IPS-NIHi7 (cell line): ENCODE measurements at regions not wholly inside any gene's neighbourhood (a gene's known extent, or its start where the extent isn't known, plus 50 kb on each side); places are given as distances from the start of the nearest gene placed in this dataset.
"Not testable (repeated sequence)": the region's sequence is repeated elsewhere in the genome, so short reads cannot be mapped to it uniquely, and the experiment has no call there.

Source experiments
- DNase-seq: peaks from one replicate; pipeline ENCODE4 v3.0.0; 2012; ENCODE audit warnings: mixed read lengths; ENCODE audit errors: extremely low spot score

DNA sequence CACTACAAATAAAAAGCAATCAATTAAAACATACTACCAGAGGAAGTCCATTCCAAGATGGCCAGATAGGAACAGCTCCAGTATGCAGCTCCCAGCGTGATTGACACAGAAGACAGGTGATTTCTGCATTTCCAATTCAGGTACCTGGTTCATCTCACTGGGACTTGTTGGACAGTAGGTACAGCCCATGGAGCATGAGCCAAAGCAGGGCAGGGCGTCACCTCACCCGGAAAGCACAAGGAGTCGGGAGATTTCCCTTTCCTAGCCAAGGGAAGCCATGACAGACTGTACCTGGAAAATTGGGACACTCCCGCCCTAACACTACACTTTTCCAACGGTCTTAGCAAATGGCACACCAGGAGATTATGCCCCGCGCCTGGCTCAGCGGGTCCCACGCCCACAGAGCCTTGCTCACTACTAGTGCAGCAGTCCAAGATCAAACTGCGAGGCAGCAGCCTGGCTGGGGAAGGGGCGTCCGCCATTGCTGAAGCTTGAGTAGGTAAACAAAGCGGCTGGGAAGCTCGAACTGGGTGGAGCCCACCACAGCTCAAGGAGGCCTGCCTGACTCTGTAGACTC, 106.0 kb downstream of the BUD13 start:
- DNase-seq, result not testable (repeated sequence)

DNA sequence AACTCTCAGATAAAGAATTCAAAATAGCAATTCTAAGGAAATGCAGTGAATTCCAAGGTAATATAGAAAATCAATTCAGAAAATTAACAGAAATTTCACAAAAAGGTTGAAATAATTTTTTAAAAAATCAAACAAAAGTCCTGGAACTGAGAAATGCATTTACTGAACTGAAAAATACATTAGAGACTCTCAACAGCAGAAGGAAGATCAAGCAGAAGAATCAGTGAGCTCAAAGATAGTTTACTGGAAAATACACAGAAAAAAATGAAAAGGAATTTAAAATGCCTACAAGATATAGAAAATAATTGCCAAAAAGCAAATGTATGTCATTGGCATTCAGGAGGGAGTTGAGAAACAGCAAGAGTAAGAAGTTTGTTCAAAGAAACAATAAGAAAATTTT, 107.3 kb downstream of the BUD13 start:
- DNase-seq, result no peak

DNA sequence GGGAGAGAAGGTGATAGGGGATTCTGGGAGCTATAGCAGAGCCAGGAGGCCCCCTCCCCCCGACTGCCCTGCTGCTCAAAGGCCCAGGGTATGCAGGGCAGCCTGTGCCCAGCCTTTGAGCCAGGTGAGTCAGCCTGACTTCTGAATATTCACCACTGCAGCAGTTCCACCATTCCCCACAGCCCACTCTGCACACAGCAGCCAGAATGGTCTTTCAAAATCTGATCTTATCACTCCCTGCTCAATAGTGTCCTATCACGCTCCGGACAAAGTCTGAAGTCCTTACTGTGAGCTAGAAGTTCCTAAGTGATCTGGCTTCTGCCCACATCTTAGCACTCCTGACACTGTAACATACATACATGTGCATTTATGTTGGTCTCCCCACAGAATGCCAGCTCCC, 111.7 kb downstream of the BUD13 start:
- DNase-seq, result no peak

DNA sequence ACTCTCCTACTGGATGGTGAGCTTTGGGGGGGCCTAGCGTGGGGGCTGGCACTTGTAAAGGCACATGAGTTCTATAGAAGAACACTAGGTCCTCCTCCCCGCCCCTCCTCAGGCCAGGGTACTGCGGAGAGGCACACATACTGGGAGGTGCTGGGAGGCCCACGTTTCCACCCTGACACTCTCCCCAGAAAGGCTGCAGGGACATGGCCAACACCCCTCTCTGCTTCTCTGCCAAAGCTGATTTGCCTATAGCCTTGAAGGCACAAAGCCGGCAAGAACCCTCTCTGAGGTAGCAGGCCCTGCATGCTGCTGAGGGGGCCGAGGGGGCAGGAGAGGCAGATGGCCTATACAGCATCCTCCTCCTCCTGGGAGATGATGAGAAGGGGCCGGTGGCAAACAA, 112.8 kb downstream of the BUD13 start:
- DNase-seq, result no peak

DNA sequence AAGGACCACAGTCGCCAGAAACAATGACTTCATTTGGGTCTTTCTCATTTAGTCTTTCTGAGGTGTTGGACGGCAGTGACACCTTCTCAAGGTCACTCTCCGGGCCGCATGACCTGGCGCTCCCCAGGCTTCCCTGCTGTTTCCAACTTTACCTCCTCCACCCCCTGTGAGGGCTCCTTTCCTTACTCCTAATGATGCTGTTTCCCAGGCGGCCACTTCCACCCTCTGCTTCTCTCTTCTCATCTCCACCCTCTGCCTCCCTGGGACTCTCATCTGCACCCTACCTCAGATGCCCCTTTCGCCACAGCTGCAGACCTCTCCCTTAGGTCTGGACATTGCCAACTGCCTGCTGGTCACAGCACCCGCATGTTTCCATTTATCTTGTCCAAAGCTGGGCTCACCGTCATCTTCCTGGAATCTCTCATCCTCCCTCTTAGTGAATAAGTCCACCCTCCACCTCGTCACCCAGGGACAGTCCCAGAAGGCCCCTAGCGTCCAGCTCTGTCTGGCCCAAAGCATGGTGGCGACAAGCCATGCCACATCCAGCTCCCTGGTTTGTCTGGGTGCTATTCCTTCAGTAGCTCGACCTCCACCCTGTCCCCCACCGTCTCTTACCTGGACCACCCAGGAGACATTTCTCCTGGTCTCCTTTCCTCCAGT, 113.8 kb downstream of the BUD13 start:
- DNase-seq, result no peak

DNA sequence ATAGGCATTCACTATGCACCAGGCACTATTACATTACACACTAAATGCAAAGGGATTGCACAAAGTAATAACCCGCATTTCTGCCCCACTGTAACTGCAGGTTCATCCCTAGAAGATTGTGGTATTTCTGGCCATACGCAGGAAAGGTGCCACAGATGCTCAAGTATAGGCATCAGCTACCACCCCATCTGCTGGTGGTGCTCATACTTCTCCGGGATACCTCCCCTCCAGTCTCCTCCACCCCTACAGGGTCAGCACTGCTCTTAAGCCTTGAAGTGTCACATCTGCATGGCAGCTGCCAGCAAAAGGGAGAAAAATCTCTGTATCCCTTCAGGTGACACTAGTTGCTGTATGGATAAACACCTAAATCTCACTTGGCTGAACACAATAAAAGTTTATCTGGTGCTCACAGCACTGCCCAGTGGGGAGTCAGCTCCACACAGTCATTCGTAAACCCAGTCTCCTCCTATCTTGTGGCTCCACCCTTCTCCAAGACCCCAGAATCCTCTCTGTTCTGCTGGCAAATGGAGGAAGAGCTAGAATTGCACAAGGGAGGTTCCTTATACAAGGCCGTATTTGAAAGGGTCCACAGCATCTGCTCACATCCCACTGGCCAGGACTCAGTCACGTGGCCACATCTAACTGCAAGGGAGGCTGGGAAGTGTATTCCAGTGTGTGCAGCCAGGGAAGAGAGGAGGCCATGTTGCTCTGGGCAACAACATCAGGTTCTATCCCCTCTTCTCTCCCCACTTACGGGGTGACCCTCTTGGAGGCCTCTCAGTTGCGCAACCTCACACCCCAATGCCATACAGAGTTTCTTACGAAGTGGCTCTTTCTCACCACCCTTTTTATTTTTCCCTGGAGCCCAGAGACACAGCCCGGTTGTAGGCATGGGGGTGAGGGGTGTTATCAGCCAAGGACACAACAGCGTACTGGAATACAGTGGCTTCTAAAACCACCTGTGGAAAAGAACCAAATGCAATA, 114.7 kb downstream of the BUD13 start:
- DNase-seq, result no peak

DNA sequence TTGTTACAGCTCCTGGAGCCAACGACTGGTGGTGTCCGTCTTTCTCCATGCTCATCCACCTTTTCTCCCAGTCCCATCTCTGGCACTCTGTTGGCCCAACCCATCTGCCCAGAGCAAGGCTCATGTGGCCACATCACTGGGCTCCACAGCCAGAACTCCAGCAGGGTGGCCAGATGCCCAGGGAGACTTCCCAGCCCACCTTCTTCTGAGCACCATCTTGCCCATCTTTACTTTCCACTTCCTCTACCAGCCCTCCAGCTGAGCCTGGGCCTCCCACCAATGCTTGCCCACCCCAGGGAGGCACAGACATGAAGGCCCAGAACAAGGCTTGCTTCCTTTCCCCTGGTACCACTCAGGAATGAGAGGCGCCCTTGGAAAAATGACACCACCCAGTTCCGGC, 116.8 kb downstream of the BUD13 start:
- DNase-seq, result no peak

DNA sequence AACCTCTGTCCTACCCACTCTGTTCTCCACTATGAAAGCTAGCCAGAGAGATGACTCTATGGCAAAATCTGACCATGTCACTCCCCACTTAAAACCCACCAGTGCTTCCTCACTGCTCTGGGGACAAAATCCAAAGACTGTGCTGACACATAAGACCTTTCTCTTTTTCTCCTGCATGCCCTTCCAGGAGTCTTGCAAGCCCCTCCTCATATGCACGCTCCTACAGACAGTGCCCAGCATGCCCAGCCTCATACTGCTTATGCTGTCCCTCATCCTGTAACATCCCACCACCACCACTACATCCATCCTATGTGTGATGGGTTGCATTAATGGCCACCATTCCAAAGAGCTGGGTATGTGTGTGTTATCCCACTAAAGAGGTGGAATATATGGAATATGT, 118.3 kb downstream of the BUD13 start:
- DNase-seq, result no peak

DNA sequence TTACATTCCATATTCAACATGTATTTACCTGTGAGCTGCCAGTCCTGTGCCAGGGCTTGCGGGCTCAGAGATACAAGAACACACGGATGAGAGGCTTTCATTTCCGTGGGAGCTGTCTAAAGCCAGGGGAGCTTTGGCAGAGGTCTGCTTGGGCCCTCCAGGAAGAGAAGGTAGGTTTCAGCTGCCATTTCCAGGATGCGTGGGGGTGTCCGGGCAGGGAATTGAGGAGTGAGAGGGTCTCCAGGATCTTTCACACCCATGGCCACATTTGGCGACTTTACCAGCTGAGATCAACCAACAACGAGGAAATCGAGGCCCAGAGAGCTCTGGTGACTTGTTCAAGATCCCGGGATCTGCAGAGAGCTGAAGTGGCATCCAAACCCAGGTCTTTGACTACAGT, 119.6 kb downstream of the BUD13 start:
- no peak for DNase-seq

DNA sequence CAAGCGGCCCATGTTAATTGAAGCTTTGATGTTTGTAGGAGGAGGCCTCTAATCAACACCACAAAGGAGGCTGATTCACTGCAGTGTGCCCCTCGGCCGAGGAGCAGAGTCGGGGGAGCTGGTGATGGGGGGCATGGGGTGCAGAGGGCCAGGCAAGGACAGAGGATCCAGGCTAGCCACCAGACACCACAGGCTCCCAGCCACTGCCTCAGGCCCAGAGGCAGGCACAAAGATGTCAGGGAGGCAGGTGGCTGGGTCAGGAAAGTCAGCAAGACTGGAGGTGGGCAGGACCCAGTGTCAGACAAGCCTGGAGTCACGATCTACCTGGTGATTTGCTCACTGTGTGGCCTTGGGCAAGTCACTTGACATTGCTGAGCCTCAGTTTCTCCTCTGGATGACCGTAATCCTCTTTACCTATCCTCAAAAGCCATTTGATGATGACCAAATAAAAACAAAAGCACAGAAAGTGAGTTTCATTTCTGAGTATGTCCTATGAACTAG, 121.0 kb downstream of the BUD13 start:
- DNase-seq, result no peak

DNA sequence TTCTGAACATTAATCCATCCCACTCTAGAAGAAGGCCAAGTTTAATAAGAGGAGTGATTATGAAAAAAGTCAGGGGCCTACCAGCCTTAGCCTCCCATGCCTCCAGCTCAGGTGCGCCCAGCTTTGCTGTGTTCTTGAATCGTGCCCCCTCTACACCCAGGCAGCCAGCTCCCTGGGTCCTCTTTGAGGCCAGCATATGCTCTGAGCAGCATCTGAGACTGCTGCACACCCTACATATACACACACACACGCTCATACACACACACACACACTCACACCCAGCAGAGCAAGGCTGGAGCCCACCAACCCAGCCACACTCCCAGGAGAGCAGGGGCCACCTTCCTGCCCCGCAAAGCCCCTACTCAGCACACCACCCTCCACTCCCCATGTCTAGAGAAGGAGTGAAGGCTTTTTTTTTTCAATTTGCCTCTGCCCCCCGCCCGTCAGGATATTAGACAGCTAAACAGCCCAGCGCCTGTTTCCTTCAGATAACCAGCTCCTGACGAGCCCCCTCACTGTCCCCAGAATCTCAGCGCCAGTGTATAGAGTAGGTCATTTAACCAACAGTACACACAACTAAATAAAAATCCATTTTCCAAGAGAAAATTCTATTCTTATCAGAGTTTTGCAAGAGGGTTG, 121.6 kb downstream of the BUD13 start:
- no peak for DNase-seq

DNA sequence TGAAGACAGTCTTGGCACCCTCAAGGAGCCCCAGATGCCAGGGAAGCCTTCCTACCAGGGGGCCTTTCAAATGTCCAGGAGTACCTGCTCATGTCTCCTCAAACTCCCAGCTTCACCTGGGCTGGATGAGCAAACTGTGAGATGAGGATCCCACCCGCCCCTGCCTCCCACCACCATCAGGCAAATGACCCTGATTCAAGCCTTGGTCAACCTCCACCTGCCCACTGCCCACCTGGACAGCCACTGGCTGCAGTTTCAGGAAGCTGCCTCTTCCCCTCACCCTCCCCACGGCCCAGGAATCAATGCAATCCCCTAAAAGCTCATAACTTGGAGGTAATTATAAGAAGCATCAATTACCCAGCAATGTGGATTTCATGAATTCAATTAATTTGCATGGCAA, 122.7 kb downstream of the BUD13 start:
- DNase-seq, result no peak

DNA sequence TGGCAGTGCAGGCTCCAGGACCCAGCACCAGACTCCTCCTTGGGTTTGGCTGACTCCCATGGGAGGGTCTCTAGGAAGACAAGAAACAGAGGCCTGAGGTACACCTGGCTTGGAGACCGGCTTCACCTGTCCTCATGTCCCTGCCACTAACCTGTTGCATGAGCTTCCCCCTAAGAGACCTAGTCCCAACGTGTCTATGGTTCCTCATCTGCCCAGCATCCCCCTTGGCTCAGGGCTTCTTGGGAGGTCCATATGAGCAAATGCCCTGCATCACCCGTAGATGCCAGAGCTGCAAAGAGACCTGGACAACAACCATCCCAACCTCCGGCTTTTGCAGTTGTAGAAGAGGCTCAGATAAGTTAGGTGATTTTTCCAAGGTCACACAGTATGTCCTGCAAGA, 123.5 kb downstream of the BUD13 start:
- no peak for DNase-seq

DNA sequence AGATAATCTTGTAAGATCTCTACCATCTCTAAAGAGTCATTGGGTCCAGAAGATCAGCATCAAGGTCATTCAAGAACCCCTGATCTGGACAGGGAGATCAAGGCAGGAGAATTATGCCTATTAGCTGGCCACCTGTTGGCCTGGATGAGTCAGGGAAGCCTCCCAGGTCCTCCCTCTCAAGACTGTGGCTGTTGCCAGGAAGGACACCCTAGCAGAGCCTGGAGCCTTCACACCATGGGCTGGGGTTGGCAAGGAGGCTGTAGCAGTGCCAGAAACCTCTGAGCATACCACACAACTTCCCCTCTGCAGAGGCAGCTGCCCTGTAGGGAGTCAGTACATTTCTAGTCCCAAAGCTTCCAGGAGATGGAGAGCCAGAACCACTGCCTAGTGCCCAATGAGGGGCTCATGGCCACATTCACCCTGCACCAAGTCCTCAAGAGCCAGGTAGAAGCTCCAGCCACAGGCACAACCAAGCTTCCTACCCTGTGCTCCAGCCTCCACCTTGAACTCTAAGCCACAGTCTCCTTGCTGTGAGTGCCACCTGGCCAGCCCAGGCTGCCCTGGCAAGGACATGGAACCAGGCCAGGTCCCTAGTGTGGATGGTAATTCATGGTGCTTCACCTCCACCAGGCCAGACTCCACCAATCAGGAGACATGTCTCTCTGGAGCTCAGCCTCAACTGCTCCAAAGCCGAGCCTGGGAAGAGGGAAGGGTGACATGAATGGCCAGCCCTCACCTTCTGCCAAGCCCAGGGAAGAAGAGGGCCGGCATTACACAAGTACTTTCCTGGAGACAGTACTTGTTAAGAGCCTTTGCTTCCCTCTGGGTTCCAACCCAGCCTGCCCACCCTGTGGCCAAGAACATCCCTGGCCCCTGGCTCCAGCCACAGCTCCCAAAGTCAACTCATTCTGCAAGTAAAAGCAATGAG, 124.3 kb downstream of the BUD13 start:
- DNase-seq, result no peak

DNA sequence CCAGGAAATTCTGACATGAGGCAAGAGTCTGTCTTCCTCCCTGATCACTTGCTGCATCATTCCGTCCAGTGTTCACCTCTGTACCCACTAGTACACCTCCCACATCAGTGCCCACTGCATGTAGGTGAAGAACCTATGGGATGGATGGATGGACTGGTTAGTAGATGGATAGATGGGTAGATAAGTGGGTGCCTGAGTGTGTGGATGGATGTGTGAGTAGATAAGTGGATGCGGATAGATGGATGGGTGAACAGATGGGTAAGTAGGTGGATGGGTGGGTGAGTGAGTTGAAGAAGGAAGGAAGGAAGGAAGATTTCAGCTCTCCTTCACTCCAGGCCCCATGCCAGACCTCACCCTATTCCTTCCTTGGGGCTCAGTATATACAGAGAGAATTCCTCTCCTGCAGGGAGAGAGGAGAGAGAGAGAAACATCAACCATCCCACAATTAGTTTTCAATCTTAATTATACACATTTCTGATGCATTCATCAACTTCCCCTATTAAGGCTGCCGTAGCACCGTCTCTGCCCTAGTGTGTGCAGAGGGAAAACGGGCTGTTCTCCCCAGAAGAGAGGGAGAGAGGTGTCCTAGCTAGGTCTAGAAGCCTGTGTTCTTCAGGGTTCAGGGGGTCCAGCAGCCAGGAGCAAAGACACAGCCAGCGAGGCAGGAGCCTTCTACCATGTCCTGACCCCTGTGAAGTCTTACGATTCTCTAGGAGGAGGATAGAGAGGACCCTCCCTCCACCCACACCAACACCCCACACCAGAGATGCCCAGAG, 125.3 kb downstream of the BUD13 start:
- no peak for DNase-seq

DNA sequence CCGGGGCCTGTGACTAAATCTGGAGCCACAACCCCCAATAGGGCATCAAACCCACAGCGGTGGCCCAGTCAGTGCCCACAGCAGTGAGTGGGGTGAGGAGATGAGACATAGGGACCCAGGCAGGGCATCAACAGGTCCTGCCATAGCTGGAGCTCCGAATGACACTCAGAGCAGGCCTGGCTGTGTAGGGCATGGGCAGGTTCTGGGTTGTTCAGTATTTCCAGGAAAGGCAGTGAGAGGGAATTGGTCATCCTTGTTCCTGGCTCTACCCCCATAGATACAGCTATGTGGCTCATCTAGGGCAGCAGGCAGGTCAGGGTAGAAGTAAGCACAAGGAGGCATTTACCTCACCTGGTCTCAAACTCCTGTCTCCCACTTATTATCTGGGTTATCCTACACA, 126.6 kb downstream of the BUD13 start:
- no peak for DNase-seq

DNA sequence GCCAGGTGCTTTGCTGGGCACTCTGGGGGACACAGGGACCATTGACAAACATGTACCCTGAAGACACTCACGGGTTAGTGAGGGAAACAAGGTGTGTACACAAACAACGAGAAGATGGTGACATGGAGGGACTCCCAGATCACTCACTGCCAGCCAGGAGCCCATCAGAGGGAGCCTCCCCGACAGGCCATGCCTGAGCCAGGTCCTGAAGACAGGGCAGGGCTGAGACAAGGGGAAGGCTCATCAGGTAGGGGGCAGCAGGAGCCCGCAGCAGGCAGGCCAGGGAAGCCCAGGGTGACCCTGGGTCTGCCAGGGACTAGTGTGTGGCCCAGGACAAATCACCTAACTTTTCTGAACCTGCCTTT, 127.9 kb downstream of the BUD13 start:
- peak; percentile 79 for DNase-seq

DNA sequence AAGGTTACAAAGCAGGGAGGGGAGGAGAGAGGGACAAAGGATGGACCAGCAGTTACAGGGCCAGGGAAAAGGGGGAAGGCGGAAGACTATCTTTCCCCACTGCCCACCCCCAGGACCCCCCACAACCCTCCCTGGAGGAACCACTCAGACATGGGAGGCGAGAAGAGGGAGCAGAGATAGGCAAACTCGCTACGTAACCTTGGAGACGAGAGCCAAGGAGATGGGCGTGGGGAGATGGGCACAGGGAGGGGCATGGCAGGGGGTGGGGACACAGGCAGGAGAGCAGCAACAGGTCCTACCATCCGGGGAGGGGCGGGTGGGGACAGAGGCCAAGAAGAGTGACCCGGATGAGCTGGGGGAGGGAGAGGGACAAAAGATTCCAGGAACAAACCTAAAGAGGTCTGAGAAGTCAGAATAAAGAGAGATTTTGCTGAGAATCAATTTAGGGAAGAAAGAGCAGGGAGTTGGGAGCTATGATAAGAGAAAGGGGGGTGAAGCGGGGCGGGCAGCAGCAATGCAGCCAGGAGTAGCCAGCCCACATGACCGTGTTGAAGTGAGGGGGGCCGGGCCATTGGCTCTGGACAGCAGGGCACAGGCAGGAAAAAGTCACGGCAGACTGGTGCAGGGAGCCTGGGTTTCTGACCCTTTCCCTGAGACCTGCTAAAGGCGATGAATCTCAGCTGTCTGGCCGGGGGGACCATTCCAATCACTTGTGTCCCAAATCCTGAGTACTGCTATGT, 128.4 kb downstream of the BUD13 start:
- no peak for DNase-seq

DNA sequence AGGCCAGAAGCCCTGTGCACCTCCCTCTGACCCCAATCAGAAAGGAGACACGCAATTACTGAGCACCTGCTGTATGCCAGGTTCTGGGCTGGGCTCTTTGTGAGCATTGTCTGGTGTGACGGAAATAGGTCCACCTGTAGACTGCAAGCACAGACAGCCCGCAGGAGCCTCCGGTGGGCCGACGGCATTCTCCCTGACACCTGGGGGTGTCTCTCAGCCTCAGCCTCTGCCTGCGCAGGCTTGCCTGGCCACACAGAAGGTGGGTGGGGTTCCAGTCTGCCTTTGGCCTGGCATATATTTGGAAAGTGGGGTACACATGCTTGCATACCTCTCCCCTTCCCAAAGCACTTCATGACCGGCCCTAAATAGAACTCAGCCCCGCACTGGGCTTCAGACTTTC, 129.3 kb downstream of the BUD13 start:
- DNase-seq, result no peak

DNA sequence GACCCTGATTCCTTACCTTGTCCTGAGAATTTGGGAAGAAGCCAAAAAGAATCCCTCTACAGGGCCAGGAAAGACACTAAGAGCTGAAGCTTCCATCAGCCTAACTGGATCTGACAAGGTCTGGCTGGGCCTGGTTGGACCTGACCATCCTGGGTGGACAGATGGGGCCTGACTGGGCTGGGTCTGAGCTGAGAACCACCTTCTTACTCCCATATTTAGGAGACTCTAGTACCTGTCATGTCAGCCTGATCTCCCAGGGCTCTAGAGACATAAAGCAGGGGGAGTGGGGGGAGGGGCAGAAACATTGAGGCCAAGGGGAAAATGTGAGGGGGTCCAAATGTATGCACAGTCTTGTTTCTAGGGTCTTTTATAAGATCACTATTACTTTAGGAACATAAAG, 129.9 kb downstream of the BUD13 start:
- DNase-seq, result no peak
